HPDE6-E6E7 (cell line): ENCODE measurements at regions not wholly inside any gene's neighbourhood (a gene's known extent, or its start where the extent isn't known, plus 50 kb on each side); places are given as distances from the start of the nearest gene placed in this dataset.
"Not testable (repeated sequence)": the region's sequence is repeated elsewhere in the genome, so short reads cannot be mapped to it uniquely, and the experiment has no call there.

ENCODE experiments used
- DNase-seq: peaks from one replicate; pipeline ENCODE4 v3.0.0; 2011; ENCODE audit warnings: missing footprints; ENCODE audit errors: extremely low spot score

GRCh38 chr6:144955859-144956258 is 670.7 kb downstream of the UTRN start:
- DNase-seq, result no peak

- not testable (repeated sequence) for DNase-seq
These were observed 671.6 kb downstream of the UTRN start for GRCh38 chr6:144956697-144957096.

GRCh38 chr6:144957236-144957937 is 672.3 kb downstream of the UTRN start:
- no peak for DNase-seq

GRCh38 chr6:144969154-144969553 is 684.0 kb downstream of the UTRN start:
- DNase-seq, result no peak

GRCh38 chr6:144969602-144970272 is 684.6 kb downstream of the UTRN start:
- DNase-seq, result no peak

DNA sequence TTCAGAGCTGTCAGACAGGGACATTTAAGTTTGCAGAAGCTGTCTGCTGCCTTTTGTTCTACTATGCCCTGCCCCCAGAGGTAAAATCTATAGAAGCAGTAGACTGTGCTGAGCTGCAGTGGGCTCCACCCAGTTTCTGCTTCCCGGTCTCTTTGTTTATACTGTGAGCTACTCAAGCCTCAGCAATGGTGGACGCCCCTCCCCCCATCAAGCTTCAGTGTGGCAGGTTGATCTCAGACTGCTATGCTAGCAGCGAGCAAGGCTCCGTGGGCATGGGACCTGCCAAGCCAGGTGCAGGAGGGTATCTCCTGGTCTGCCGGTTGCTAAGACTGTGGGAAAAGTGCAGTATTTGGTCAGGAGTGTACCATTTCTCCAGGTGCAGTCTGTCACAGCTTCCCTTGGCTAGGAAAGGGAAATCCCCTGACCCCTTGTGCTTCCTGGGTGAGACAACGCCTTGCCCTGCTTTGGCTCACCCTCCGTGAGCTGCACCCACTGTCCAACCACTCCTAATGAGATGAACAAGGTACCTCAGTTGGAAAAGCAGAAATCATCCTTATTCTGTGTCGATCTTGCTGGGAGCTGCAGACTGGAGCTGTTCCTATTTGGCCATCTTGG is 692.2 kb downstream of the UTRN start:
- not testable (repeated sequence) for DNase-seq

DNA sequence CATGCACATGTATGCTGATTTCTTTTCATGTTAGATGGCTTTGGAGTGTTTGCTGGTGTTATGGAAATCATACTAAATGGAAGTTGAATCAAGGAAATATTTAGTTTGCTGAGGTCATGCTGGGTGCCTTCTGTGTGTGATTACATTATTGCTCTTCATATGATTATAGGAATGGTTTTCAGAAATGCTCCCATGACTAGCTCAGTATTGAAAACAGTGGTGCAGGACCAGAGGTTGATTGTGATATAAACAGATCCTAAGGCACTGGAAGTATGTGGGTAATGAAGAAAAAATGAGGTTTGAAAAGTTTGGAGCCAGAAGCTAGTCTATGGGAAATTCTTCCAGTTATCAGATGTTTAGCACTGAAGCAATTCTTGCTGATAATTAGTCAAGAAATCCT is 693.1 kb downstream of the UTRN start:
- no peak for DNase-seq

DNA sequence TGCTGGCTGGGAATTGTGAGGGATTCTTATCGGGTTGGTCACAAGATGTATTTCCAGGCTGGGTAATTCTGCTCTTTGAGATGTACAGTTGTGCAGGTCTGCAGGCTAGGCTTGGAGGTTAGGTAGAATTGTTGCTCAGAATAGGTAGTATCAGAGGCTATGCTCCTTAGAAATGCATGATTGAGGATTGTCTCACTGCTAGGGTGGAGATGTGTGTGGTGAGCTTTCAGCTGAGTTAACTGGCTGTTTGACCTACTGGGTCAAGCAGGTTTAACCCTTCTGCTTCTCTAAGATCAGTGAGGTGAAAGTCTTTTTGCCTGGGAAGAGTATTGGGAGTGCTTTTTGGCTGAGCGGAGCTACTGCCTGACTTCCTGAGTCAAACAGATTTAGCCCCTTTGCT is 701.1 kb downstream of the UTRN start:
- DNase-seq, result no peak

GRCh38 chr6:144989319-144990107 is 704.4 kb downstream of the UTRN start:
- no peak for DNase-seq

GRCh38 chr6:144990784-144991183 is 705.6 kb downstream of the UTRN start:
- DNase-seq, result no peak

- no peak for DNase-seq
These were observed 708.7 kb downstream of the UTRN start for GRCh38 chr6:144993870-144994269.

- DNase-seq, result no peak
These were observed 712.9 kb downstream of the UTRN start for GRCh38 chr6:144997996-144998395.

DNA sequence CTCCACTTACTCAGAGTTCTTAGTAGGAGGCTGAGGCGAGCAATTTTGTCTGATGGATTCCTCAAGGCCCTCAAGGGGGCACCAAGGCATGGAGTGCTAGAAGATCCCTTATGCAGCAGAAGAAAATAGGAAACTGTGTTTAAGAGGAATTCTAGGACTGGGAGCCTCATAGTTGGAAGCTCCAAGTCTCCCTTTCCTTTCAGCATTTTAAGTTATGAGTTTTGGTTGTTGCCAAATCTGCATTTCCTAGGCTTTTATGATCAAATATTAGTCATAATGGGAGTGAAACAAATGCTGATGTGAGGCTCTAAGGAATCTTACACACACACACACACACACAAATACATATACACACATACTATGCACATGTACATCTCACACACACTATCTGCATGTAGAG is 714.0 kb downstream of the UTRN start:
- no peak for DNase-seq

DNA sequence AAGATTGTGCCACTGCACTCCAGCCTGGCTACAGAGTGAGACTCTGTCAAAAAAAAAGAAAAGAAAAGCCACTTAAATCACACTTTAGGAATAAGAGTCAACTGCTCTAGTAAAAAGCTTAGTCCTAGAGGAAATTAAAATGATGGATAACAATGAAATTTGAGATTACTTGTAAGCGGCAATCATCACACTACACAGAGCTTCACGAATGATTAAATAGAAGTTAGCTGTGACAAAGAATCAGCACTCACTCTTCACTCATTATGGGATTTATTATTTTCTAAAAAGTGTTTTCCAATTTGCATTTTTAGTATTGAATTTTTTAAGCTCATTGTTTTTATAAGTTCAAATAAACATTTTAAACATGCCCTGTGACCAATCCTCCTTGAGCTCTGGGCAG is 718.0 kb downstream of the UTRN start:
- DNase-seq, result no peak

DNA sequence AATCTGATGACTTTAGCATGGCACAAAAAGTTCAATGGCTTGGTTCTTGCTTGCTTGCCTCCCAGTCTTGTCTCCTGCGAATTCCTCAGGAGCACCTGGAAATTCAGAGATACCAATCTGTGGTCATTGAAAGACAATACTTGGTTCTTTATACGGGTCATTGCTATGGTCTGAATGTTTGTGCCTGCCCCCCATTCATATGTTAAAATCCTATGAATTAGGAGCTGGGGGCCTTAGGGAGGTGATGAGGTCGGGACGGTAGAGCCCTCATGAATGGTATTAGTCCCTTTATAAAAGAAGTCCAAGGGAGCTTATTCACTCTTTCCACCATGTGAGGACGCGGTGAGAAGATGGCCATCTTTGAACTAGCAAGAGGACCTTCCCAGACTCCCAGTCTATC is 721.8 kb downstream of the UTRN start:
- DNase-seq, result no peak

GRCh38 chr6:145008715-145009114 is 723.6 kb downstream of the UTRN start:
- no peak for DNase-seq

- no peak for DNase-seq
These were observed 724.6 kb downstream of the UTRN start for GRCh38 chr6:145009711-145010110.

- DNase-seq, result no peak
These were observed 723.2 kb downstream of the EPM2A start for GRCh38 chr6:145012039-145012662.

- peak; percentile 80 for DNase-seq
These were observed 719.4 kb downstream of the EPM2A start for GRCh38 chr6:145015739-145016558.

- no peak for DNase-seq
These were observed 718.3 kb downstream of the EPM2A start for GRCh38 chr6:145017051-145017450.

DNA sequence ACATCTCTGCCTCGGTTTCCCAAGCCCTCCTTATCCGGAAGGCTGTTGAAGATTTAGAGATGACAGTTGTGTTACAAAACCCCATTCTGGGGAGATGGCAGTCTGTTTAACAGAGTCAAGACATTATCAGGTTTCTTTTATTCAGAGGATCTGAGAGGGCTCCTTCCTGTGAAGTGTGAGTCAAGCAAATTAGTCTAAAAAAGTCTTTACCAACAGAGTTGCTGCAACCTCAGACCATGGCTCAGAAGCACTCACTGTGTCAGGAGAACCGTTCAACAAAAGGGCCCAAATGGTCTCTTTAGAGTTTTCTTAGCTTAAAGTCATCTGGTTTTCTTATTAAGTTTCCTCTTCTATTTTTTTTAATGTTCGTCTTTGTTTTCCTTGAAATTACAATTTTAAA is 717.8 kb downstream of the EPM2A start:
- no peak for DNase-seq
